ENCODE measurements at regions not wholly inside any gene's neighbourhood (a gene's known extent, or its start where the extent isn't known, plus 50 kb on each side); places are given as distances from the start of the nearest gene placed in this dataset.

- TF ChIP-seq, protein P1, sequence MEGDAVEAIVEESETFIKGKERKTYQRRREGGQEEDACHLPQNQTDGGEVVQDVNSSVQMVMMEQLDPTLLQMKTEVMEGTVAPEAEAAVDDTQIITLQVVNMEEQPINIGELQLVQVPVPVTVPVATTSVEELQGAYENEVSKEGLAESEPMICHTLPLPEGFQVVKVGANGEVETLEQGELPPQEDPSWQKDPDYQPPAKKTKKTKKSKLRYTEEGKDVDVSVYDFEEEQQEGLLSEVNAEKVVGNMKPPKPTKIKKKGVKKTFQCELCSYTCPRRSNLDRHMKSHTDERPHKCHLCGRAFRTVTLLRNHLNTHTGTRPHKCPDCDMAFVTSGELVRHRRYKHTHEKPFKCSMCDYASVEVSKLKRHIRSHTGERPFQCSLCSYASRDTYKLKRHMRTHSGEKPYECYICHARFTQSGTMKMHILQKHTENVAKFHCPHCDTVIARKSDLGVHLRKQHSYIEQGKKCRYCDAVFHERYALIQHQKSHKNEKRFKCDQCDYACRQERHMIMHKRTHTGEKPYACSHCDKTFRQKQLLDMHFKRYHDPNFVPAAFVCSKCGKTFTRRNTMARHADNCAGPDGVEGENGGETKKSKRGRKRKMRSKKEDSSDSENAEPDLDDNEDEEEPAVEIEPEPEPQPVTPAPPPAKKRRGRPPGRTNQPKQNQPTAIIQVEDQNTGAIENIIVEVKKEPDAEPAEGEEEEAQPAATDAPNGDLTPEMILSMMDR (conservative IDR thresholded peaks at IDR 0.05; ENCODE audit: low read length), result no peak
- TF ChIP-seq EZH2phosphoT487 (IDR thresholded peaks at IDR 0.05; ENCODE audit: borderline replicate concordance), result no peak
Measured at GRCh38 chr14:51488569-51489220, 163.0 kb upstream of the FRMD6 start.
